Testis (tissue), 2 donors: ENCODE measurements at regions not wholly inside any gene's neighbourhood (a gene's known extent, or its start where the extent isn't known, plus 50 kb on each side); places are given as distances from the start of the nearest gene placed in this dataset.

Experiments used
- CTCF ChIP-seq, 3 experiments: fragments of 450-650 bp in 2 of 3; fragments of 200-600 bp in 1 of 3; sonication (generic) in 1 of 3; IDR thresholded peaks; one replicate each; pipeline ENCODE4 v1.5.1; 2016 to 2019; ENCODE audit warnings: antibody characterized with exemption in 3 of 3, mild to moderate bottlenecking in 2 of 3, moderate library complexity in 1 of 3
- POLR2A ChIP-seq: fragments of 450-650 bp; IDR thresholded peaks from one replicate; pipeline ENCODE4 v1.6.1; 2017; ENCODE audit warnings: antibody characterized with exemption, mild to moderate bottlenecking, moderate library complexity

GRCh38 chrX:150038315-150038714 lies 100.0 kb upstream of the EOLA2 start:
- TF ChIP-seq CTCF (IDR thresholded peaks at IDR 0.05) (no peak), POLR2A (no peak)
